ENCODE measurements at regions not wholly inside any gene's neighbourhood (a gene's known extent, or its start where the extent isn't known, plus 50 kb on each side); places are given as distances from the start of the nearest gene placed in this dataset.

DNA sequence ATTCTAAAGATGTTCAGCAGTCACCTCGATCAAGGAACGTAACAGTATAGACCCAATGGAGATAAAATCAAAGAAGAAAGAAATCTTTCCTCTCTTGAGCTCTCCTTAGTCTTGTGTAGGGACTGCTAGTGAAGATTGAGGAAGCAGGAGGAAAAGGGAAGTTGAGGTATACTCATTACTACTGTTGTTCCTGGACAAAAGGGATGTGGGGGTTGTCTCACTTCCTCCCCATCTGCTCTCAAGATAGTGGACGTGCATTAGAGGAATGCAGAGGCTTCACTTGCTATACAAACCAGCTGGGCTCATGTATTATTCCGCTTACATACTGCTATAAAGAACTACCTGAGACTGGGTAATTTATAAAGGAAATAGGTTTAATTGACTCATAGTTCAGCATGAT lies 208.9 kb upstream of the ARHGEF9 start:
- TF ChIP-seq, protein P1, sequence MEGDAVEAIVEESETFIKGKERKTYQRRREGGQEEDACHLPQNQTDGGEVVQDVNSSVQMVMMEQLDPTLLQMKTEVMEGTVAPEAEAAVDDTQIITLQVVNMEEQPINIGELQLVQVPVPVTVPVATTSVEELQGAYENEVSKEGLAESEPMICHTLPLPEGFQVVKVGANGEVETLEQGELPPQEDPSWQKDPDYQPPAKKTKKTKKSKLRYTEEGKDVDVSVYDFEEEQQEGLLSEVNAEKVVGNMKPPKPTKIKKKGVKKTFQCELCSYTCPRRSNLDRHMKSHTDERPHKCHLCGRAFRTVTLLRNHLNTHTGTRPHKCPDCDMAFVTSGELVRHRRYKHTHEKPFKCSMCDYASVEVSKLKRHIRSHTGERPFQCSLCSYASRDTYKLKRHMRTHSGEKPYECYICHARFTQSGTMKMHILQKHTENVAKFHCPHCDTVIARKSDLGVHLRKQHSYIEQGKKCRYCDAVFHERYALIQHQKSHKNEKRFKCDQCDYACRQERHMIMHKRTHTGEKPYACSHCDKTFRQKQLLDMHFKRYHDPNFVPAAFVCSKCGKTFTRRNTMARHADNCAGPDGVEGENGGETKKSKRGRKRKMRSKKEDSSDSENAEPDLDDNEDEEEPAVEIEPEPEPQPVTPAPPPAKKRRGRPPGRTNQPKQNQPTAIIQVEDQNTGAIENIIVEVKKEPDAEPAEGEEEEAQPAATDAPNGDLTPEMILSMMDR (conservative IDR thresholded peaks at IDR 0.05; ENCODE audit: low read depth, low read length), result no peak
- no peak overlapping the region for H3K4me3 ChIP-seq (ENCODE audit: low read length)
- no peak for DNase-seq (ENCODE audit: low read depth)

DNA sequence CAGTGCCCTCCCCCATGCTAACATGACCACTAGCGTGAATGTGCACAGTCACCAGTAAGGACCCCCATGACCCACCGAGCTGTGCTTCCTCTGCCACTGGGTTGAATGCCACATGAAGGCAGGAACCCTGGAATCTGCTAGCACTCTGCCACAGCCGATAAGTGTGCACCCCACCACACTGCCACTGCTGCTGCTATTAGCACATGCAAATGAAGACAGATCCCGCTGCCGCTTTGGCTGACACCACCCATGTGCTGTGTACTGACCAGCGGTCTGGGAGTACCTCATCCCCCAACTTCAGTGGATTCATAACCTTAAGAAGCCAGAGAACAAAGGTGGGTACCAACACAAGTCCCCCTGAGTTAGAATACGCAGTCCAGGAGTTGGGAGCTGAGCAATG lies 200.9 kb upstream of the ARHGEF9 start:
- H3K4me3 ChIP-seq (ENCODE audit: low read length), result no peak overlapping the region
- TF ChIP-seq, protein P1 (conservative IDR thresholded peaks at IDR 0.05; ENCODE audit: low read depth, low read length), result no peak

DNA sequence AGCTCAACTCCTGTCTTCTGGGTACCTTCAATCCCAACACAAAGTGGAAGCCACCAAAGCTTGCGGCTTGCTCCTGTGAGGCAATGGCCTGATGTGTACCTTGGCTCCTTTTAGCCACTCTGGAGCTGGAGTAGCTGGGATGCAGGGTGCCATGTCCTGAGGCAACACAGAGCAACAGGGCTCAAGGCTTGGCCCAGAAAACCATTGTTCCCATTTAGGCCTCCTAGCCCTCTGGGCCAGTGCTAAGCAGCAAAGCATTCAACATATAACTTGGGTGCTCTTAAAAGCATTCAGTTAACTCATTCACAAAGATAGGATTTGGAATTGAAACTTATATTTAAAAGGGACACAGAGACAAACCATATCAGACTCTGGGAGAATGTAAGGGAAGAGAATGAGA lies 194.5 kb upstream of the ARHGEF9 start:
- no peak for DNase-seq (ENCODE audit: low read depth)
- no peak overlapping the region for H3K4me3 ChIP-seq (ENCODE audit: low read length)
- TF ChIP-seq, protein P1 (conservative IDR thresholded peaks at IDR 0.05; ENCODE audit: low read depth, low read length), result no peak

More for the DNA sequence above, 200.9 kb upstream of the ARHGEF9 start:
- no peak for DNase-seq (ENCODE audit: low read depth)

DNA sequence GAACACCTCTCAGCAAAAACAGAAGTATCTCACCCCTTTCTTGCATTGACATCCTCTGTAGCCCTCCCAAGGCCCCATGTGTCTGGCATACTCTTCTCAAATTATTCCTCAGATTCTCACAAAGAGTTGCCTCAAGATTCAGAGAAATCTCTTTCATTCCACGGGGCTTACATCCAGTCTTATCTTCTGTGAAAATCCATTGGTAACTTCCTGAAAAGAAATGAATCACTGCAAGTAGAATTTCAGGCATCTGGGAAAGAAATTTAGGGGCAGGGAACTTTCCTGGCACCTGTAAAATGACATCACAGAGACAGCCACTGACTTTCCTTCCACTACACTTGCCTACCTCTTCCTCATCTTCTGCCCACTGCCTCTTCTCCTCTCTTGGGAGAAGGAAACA lies 182.5 kb upstream of the ARHGEF9 start:
- TF ChIP-seq, protein P1 (conservative IDR thresholded peaks at IDR 0.05; ENCODE audit: low read depth, low read length), result no peak
- DNase-seq (ENCODE audit: low read depth), result no peak
- no peak overlapping the region for H3K4me3 ChIP-seq (ENCODE audit: low read length)

DNA sequence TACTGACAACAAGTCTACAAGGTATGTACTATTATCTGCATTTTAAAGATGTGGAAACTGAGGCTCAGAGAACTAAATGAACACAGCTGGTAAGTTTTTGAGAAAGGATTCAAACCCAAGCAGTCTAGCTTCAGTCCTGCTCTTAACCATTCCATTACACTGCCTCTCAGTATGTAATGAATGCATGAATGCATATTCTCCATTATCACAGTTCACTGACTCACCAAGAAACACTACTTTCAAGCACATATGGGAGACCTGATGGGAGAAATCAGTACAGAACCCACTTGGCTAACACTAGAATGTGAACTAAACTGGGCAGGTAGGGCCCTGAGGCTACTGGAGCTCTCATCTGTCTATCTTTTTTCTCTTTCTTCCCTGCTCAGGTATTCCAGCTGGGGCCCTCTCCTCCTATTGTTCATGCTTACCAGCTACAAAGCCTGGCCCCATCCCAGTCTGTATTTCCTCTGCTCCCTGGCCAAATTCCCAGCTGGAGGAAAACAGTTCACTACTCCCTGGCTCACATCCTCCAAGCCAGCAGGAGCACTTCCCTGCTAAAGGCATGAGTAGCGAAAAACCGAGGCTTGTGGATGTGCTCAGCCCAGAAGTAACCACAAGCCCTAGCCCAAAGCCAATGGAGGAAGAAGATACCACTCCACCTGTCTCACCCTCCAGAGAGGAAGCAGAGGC lies 178.2 kb upstream of the ARHGEF9 start:
- TF ChIP-seq, protein P1 (conservative IDR thresholded peaks at IDR 0.05; ENCODE audit: low read depth, low read length), result no peak
- no peak for DNase-seq (ENCODE audit: low read depth)
- H3K4me3 ChIP-seq (ENCODE audit: low read length), result no peak overlapping the region

DNA sequence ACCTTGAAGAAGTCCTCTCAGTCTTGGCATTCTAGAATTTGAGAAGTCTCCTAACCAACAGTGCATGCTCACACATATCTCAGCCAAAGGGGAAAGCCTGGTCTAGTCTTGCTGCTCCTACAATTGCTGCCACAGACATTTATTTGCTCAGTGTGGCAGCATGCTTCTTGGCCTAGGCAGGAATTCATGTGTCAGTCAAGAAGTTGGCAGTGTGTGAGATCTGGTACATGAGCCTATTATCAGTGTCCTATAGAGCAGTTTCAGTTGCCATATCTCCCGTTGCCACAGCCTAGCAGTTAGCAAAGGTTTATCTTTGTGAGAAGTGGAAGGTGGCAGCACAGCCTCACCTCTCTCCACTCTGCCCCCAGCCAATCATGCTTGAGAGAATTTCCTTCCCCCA lies 176.9 kb upstream of the ARHGEF9 start:
- no peak overlapping the region for H3K4me3 ChIP-seq (ENCODE audit: low read length)
- TF ChIP-seq, protein P1 (conservative IDR thresholded peaks at IDR 0.05; ENCODE audit: low read depth, low read length), result no peak
- DNase-seq (ENCODE audit: low read depth), result no peak

DNA sequence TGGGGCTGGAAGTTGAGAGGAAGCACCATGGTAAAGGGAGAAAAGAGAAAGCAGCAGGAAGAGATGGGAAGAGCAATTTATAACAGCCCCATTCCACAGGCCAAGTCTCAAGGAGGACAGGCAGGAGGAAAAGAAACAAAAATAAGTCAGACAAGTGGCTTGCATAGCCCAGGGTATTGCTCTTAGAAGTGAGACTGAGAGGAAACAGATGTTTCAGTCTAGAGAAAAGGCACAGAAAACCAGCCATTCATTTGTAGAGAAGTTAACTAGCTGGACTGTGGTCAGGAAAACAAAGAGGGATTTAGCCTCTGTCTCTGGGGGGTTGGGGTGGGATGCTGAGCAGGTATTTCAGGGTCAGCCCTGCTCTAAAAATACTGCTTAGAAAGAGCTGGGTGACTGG lies 175.0 kb upstream of the ARHGEF9 start:
- no peak for DNase-seq (ENCODE audit: low read depth)
- H3K4me3 ChIP-seq (ENCODE audit: low read length), result no peak overlapping the region
- TF ChIP-seq, protein P1 (conservative IDR thresholded peaks at IDR 0.05; ENCODE audit: low read depth, low read length), result no peak
